ENCODE measurements at regions not wholly inside any gene's neighbourhood (a gene's known extent, or its start where the extent isn't known, plus 50 kb on each side); places are given as distances from the start of the nearest gene placed in this dataset.

DNA sequence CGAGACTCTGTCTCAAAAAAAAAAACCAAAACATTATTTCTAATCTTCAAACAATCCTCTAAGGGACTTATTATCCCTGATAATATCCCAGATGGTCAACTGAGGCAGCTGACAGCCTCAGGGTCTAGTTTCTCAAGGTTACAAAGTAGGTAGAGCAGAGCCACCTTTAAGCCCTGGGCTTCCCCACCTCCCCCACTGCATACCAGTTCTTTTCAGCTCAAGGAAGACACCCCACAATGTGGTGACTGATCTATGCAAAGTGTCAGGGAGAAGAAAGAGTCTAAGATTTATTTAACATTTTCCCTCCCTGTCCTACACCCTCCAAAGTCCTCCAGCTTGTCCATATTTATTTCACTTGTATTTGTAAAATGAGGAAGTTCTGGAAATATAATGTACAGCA, 60.5 kb upstream of the VGLL2 start:
- no peak overlapping the region for H3K27ac Mint-ChIP-seq
- H3K4me3 Mint-ChIP-seq: no peak overlapping the region
- H3K36me3 Mint-ChIP-seq: no peaks in the 10 kb centered on the region
- H3K4me1 Mint-ChIP-seq (ENCODE audit: unreplicated experiment): no peaks in the 10 kb centered on the region
- H3K27me3 Mint-ChIP-seq: no peaks in the 10 kb centered on the region
- no peak for DNase-seq (ENCODE audit: extremely low spot score, unreplicated experiment)
- H3K9me3 Mint-ChIP-seq: no peaks in the 10 kb centered on the region
- TF ChIP-seq, protein P1, sequence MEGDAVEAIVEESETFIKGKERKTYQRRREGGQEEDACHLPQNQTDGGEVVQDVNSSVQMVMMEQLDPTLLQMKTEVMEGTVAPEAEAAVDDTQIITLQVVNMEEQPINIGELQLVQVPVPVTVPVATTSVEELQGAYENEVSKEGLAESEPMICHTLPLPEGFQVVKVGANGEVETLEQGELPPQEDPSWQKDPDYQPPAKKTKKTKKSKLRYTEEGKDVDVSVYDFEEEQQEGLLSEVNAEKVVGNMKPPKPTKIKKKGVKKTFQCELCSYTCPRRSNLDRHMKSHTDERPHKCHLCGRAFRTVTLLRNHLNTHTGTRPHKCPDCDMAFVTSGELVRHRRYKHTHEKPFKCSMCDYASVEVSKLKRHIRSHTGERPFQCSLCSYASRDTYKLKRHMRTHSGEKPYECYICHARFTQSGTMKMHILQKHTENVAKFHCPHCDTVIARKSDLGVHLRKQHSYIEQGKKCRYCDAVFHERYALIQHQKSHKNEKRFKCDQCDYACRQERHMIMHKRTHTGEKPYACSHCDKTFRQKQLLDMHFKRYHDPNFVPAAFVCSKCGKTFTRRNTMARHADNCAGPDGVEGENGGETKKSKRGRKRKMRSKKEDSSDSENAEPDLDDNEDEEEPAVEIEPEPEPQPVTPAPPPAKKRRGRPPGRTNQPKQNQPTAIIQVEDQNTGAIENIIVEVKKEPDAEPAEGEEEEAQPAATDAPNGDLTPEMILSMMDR (conservative IDR thresholded peaks at IDR 0.05): no peak

DNA sequence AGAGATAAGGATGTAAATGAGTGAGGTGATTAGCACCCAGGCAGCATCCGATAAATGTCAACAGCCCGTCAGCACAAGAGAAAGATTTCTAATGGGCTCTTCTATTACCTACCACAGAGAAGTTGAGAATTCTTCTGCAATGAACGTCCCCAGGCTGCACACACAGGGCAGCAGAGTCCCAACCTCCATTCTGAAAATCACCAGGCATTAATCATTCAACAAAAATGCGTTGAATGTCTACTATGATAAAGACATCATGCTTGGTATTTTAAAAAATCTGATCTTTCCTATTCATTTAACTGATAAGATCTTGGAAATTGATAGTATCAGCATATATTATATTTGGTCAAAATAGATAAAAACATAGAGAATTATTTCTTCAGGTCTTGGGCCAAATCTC, 59.5 kb upstream of the VGLL2 start:
- Mint-ChIP-seq H3K27me3 (no peaks in the 10 kb centered on the region), H3K9me3 (no peaks in the 10 kb centered on the region), H3K27ac (no peak overlapping the region), H3K4me3 (no peak overlapping the region), H3K4me1 (ENCODE audit: unreplicated experiment) (no peaks in the 10 kb centered on the region), H3K36me3 (no peaks in the 10 kb centered on the region)
- no peak for DNase-seq (ENCODE audit: extremely low spot score, unreplicated experiment)
- TF ChIP-seq, protein P1 (conservative IDR thresholded peaks at IDR 0.05): no peak

- TF ChIP-seq, protein P1 (conservative IDR thresholded peaks at IDR 0.05): no peak
- Mint-ChIP-seq H3K9me3 (no peaks in the 10 kb centered on the region), H3K4me1 (ENCODE audit: unreplicated experiment) (no peaks in the 10 kb centered on the region), H3K36me3 (no peaks in the 10 kb centered on the region), H3K27me3 (no peaks in the 10 kb centered on the region), H3K27ac (no peak overlapping the region), H3K4me3 (no peak overlapping the region)
- no peak for DNase-seq (ENCODE audit: extremely low spot score, unreplicated experiment)
Measured at GRCh38 chr6:117206522-117206921, 58.8 kb upstream of the VGLL2 start.

DNA sequence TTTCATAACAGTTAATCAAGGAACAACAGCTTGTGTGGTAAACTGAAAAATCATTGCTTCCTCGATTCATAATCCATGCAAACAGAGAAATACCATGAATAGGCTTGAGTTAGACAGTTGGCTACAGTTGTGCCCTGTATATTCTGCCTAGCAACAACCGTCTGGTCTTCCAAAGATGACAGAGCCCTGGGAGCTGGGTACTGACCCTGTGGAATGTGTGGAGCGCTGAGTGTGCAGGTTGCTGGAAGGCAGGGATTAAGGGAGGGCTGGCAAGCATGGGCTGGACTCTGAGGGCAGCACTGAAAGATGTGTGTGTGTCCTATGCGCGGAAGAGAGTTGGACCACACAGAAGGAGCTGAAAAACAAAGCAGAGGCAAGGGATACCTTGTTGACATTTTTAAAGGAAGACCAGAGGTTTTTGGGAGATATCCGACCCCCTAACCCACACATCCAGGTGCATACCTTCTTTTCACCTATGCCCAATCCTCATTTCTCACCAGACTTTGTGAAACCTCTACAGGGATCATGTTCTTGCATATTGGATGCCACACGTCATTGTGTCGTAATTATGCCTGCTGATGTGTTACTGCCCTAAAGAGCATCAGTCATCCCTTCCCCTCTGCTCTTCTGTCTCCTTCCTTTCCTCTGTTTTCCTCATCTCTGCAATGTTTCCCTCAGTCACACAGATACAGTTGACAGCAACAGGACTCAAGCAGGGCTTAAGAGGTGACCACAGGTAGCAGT, 58.2 kb upstream of the VGLL2 start:
- no peak overlapping the region for H3K4me3 Mint-ChIP-seq
- no peak for DNase-seq (ENCODE audit: extremely low spot score, unreplicated experiment)
- no peak overlapping the region for H3K27ac Mint-ChIP-seq
- no peaks in the 10 kb centered on the region for H3K9me3 Mint-ChIP-seq
- no peaks in the 10 kb centered on the region for H3K36me3 Mint-ChIP-seq
- TF ChIP-seq, protein P1 (conservative IDR thresholded peaks at IDR 0.05): no peak
- H3K4me1 Mint-ChIP-seq (ENCODE audit: unreplicated experiment): no peaks in the 10 kb centered on the region
- H3K27me3 Mint-ChIP-seq: no peaks in the 10 kb centered on the region

DNA sequence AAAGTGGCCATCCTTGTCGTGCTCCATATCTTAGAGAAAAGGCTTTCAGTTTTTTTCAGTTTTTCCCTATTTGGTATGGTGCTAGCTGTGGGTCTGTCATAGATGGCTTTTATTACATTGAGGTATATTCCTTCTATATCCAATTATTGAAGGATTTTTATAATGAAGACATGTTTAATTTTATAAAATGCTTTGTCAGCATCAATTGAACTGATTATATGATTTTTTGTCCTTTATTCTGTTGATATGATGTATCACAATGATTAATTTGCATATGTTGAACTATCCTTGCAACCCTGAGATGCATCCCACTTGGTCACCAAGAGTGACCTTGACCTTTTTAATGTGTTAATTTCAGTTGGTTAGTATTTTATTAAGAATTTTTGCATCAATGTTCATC, 55.1 kb upstream of the VGLL2 start:
- DNase-seq (ENCODE audit: extremely low spot score, unreplicated experiment): no peak
- no peaks in the 10 kb centered on the region for H3K27me3 Mint-ChIP-seq
- H3K27ac Mint-ChIP-seq: no peak overlapping the region
- no peaks in the 10 kb centered on the region for H3K4me1 Mint-ChIP-seq (ENCODE audit: unreplicated experiment)
- H3K4me3 Mint-ChIP-seq: no peak overlapping the region
- H3K36me3 Mint-ChIP-seq: no peaks in the 10 kb centered on the region
- TF ChIP-seq, protein P1 (conservative IDR thresholded peaks at IDR 0.05): no peak
- H3K9me3 Mint-ChIP-seq: no peaks in the 10 kb centered on the region
